ENCODE measurements at regions not wholly inside any gene's neighbourhood (a gene's known extent, or its start where the extent isn't known, plus 50 kb on each side); places are given as distances from the start of the nearest gene placed in this dataset.

- DNase-seq = no peak
Observed at GRCh38 chr2:19232312-19232711, 126.1 kb downstream of the OSR1 start.

GRCh38 chr2:19231625-19232024 lies 126.8 kb downstream of the OSR1 start:
- DNase-seq = no peak

- no peak for DNase-seq
Observed at GRCh38 chr2:19230626-19231025, 127.8 kb downstream of the OSR1 start.

GRCh38 chr2:19228715-19229114 lies 129.7 kb downstream of the OSR1 start:
- DNase-seq = no peak

GRCh38 chr2:19228181-19228593 lies 130.2 kb downstream of the OSR1 start:
- no peak for DNase-seq

- no peak for DNase-seq
Observed at GRCh38 chr2:19226871-19227270, 131.6 kb downstream of the OSR1 start.

- no peak for DNase-seq
Observed at GRCh38 chr2:19226386-19226785, 132.0 kb downstream of the OSR1 start.

GRCh38 chr2:19225931-19226330 lies 132.5 kb downstream of the OSR1 start:
- DNase-seq = no peak

GRCh38 chr2:19225126-19225525 lies 133.3 kb downstream of the OSR1 start:
- no peak for DNase-seq

GRCh38 chr2:19224486-19224885 lies 133.9 kb downstream of the OSR1 start:
- DNase-seq = no peak

GRCh38 chr2:19224011-19224410 lies 134.4 kb downstream of the OSR1 start:
- DNase-seq = no peak

GRCh38 chr2:19219060-19219459 lies 139.4 kb downstream of the OSR1 start:
- DNase-seq = no peak

- no peak for DNase-seq
Observed at GRCh38 chr2:19218166-19218565, 140.3 kb downstream of the OSR1 start.

GRCh38 chr2:19216676-19217602 lies 141.5 kb downstream of the OSR1 start:
- DNase-seq = no peak

- no peak for DNase-seq
Observed at GRCh38 chr2:19216238-19216637, 142.2 kb downstream of the OSR1 start.

GRCh38 chr2:19214682-19215391 lies 143.6 kb downstream of the OSR1 start:
- DNase-seq = no peak

GRCh38 chr2:19209575-19210341 lies 148.7 kb downstream of the OSR1 start:
- DNase-seq = no peak

GRCh38 chr2:19208479-19209199 lies 149.8 kb downstream of the OSR1 start:
- DNase-seq = no peak

GRCh38 chr2:19207452-19207851 lies 151.0 kb downstream of the OSR1 start:
- DNase-seq = no peak

- no peak for DNase-seq
Observed at GRCh38 chr2:19205983-19206533, 152.4 kb downstream of the OSR1 start.

GRCh38 chr2:19203866-19204265 lies 154.6 kb downstream of the OSR1 start:
- DNase-seq = no peak

GRCh38 chr2:19201911-19202462 lies 156.4 kb downstream of the OSR1 start:
- no peak for DNase-seq
